Activated T-cell treated with anti-CD3 and anti-CD28 coated beads for 24 hours (primary cell): ENCODE measurements at regions not wholly inside any gene's neighbourhood (a gene's known extent, or its start where the extent isn't known, plus 50 kb on each side); places are given as distances from the start of the nearest gene placed in this dataset.

Source experiments
- DNase-seq: peaks from one replicate; pipeline ENCODE4 v3.0.0-alpha.2; 2020; ENCODE audit warnings: low read depth

DNA sequence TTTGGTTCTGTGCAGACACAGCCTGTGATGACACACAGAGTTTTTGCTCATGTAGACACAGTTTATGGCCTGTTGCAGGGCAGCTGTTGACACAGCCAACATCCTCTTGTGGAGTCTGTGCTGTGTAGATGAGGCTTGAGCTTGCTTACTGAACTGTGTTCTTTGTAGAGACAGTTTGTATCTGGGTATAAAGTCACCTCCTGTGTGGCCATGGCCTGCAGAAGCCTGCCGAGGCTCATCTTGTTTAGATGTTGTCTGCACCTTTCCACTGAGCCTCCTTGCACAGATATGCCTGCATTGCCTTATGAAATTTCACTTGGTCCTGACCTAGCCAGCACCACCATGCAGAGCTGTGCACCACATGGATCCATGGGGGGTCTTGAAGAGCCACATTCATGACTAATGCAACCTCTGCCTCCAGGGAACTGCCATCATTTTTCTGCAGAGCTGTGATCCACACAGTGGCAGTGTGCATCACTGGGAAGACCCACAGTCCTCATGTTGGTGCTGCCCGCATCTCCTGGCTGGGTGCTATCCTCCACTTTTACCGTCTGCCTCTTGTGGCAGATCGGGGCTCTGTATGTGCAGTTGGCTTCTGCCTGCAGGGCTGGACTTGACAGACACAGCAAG is 198.0 kb upstream of the MAMLD1 start:
- DNase-seq = no peak

DNA sequence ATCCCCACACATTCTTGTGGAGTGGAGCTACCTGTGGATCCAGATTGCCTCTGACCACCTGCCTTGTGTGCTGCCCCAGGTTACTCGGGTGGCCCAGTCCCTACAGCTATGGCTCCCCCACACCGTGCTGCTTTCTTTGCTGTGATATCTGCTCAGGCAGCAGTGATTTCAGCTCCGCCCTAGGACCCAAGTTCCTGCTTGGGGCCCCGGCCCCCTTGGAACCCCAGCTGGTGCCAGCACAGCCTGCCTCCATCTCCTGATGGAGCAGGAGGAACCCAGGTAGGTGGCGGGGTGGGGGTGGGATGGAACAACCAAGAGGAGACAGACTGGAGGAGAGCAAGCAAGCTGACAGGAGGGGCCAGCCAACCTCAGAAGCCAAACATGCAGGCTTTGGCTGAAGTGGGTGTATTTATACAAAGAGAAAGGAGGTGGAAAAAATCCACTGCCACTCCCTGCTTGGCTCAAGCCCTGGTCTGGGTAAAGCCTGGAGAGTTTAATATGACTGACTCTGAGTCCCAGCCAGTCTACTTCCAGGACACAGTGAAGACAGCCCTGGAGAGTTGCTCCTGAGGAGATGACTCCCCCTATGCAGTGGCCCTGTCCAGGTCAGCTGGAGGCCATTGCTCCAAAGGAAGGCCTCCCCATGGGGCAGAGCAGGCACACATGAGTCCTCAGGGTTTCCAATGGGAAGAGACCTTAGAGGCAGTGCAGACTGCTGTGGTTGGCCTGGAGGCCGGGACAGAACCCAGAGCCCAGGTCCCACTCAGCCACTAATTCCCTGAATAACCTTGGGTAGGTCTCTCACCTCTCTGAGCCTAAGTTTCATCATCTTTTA is 197.1 kb upstream of the MAMLD1 start:
- DNase-seq = no peak

DNA sequence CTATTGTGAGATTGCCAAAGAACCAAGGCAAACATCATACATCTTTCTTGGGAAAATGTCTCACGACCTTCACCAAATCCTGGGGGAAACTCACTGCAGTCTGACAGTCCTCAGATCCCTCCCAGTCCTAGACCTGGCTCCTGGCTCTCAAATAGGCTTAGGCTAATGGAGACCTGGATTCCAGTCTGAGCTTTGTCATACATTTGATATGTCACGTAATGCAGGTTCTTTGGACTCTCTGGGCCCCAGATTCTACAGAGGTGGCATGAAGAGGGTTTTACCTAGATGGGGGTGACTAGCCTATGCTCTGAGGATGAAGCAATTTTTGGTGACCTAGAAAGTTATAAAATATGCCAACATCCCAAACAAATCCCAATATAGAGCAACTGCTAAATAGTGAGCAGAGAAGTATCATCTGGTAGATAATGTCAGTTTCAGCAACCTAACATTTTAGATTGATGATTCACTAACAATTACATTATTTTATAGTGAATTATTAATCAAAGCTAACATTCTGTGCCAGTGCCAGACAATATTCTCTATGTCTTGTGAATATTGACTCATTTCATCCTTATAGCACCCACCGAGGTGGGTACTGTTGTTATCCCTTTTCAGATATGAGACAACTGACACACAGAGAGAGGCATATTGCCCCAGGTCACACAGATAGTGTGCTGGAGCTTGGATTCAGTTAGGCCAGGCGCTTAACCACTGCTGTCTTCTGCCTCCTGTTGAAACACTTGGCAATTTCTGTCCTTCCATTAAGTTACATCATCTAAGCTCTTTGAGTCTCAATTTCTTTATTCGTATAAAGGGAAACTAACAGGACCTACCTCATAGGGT is 195.4 kb upstream of the MAMLD1 start:
- no peak for DNase-seq

DNA sequence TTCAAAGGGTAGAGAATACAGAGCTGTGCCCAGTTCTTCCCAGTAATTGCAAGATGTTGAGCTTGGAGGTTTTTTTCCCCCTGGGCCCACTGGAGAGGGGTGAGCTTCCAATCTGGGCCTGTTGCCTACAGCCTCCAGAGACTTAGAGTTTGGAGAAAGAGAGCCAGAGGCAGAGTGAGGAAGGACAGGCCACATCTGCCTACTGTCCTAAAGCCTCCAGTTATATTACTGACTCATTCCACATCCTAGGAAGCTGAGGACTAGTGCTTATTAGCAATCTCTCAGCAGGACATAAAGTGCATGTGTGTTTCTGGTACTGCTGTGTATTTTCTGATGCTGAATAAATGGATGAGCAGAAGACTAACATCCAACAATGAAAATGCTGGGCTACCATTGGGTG is 181.0 kb upstream of the MAMLD1 start:
- DNase-seq = no peak

DNA sequence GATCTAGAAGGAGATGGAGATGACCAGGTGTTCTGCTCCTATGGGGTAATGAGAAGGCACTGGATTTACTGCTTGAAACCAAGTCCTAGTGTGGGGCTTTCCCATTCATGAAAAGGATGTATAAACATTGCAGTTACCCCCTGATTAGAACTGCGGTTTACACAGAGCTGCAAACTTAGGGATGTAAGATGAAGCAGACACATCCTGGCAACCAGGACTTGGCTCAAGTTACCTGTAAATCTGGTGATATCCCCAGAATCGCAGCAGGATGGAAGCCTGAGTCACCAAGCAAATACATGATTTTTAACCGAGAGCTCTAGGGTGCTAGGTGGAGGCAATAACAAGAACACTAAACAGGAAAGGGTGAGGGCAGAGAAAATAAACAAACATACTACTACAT is 178.6 kb upstream of the MAMLD1 start:
- DNase-seq = no peak

DNA sequence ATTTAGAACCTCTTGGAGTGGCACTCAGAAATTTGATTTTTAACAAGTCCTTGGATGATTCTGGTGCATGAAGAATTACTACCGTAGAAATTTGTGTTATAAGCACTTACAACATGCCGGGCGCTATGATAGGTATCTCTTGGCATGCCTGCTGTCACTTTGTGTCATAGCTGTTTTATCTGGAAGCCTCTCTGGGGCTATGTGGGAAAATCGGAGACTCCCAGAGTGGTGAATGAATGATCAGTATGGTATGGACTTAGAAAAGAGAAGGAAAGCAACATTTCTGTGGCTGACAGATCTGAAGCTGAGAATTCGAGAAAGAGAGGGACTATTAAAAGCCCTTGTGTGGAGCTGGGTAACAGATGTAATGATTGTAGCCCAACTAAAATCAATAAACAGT is 177.4 kb upstream of the MAMLD1 start:
- DNase-seq = no peak

DNA sequence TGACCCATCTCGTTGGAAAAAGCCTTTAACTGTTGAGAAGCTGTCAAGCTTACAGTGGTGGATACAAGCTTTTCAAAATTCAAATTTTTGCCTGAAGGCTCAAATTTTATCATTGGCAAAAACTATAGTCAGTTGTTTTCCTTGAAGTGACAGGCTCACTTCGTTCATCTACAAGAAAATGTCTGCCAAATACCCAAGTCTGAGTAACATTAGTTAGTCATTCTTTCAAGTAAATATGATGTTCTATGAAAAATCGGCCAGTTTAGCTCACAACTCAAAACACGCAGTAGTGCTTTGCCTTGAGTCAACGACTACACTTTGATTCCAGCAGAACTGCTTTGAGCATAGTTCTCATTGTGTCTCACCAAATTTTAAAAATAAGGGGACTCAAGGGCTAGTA is 170.3 kb upstream of the MAMLD1 start:
- DNase-seq = no peak

DNA sequence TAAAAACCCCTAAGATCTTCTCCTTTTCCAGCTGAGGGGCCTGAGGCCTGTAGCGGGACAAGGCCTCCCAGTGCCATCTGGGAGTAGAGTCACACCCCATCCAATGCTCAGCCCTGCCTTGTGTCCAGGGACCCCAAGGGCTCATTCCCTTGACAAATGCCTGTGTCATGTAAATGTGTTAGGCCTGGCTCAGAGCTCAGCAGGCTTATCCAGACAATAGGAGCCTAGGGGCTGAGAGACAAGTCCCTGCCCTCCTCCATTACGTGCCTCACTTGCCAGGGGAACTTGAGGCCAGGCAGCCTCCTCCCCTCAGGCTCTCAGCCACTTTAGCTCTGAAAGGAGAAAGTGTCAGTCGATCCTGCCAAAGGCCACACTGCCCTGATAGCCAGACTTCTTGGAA is 166.8 kb upstream of the MAMLD1 start:
- DNase-seq = no peak

DNA sequence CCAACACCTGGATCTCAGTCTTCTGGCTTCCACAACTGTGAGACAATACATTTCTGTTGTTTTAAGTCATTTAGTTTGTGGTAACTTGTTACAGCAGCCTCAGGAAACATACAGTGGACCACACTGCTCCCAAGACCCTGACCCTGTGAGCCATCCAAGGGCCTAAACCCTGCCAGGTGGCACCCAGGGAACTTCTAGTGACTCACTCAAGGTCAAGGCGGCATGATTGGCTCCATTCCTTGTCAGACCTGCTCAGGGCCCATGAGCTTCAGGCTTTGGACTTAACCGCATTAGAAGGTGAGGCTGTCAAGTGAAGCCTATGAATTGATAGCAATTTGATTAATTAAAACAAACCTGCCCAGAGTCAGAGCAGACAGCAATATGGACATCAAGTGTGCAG is 165.7 kb upstream of the MAMLD1 start:
- DNase-seq = no peak

DNA sequence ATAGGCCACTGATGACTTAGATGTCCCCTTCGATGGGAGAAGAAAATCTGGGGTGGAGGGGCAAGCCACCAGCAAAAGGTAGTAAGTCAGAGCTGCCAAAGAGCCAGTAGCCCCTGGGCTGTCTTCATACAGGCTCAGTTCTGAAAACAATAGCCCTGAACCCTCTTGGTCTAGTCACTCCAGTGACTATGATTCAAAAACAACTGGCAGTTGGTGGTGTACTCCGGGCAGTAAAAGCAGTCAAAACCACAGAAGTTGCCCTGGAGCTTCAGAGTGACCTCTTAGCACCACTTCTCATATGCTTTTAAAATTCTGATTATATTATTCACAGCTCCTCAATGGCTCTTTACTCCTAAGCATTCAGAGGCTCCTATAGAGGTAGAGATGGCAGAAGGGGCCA is 164.3 kb upstream of the MAMLD1 start:
- DNase-seq = no peak

DNA sequence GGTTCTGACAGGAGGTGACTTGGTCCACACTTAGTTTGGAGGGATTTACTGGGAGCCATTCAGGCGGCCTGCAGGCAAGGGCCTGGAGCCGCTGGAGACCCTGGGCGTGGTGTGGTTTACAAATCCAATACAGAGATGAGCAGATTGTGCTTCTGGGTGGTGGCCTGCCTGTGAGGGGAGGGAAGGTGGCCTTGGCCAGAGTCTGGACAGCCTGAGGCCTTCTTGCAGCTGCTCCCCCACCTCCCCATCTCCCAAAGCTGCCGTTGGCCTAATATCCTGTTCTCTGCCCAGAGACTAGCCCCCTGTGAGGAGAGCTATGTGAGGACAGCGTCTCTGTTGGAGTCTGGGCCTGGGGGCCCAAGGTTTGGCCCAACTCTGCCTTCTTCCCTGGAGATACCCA is 163.9 kb upstream of the MAMLD1 start:
- DNase-seq = no peak

DNA sequence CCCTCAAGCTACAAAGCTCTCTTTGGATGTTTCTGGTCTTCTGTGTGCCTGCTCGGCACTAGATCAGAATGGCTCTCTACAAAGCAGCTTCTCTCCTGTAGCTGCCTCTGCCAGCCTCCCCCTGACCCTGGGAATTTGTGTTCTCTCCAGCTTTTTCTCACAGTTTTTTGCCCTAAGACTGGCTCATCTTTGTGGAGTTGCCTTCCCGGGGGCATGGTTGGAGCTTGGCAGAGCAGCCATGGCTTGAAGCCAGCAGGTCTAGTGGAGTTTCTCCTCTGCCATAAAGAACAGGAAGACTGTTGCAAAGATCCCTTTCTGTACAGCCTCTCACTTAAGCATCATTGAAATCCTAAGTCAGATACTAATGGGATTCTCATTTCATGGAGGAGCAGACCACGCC is 163.3 kb upstream of the MAMLD1 start:
- DNase-seq = no peak

DNA sequence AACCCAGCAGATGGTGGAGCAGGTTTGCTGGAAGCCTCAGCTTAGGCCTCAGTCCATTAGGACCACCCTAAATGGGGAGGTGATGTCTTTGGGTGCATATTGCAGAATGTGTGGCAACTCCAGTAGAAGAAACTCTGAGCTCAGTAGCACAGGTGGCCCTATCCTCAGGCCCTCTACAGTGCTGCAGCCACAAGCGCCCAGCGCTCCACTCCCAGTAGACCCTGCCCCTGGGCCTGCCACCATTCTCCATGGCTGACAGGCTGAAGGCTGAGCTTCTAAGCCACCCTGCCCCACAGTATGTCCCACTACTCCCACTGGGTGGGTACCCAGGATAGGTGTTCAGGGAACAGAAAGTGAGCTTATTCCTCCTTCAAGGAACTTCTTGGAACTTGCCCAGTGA is 162.8 kb upstream of the MAMLD1 start:
- DNase-seq = no peak

DNA sequence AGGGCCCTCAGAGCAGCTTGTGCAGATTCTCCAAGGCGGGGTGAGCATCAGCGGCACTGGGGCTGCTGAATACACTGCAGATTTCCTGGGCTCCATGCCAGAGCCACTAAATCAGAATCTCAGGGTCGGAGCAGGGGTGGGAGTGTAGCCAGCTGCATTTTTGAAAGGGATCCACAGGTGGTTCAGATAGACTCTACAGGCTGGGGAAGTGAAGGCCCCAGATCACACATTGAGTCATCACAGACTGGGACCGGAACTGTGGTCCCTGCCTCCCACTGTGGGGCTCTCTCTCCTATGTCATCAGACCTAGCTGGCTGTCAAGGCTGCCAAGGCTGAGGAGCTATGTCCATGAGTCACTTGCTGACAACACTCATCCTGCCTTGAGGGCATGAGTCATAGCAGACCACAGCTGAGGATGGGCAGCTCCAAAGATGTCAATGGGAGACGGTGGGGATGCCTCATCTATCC is 162.3 kb upstream of the MAMLD1 start:
- DNase-seq = peak; percentile 37

DNA sequence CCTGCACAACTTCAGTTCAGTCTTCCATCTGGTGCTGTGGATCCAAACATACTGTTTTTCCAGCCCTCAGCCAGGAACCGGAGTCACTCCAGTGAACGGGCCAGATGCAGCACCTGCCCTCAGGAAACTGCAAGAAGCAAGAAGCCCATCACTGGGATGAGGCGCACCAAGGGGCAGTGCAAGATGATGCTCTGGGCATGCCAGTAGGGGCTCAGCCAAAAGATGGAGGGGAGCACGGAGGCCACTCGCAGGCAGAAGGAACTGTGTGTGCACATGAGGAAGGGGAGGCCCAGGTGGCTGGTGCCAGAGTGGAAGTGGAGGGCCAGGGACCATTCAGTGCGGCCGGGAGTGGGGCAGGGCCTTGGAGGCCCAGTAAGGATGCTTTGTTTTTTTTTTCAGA is 161.7 kb upstream of the MAMLD1 start:
- no peak for DNase-seq

DNA sequence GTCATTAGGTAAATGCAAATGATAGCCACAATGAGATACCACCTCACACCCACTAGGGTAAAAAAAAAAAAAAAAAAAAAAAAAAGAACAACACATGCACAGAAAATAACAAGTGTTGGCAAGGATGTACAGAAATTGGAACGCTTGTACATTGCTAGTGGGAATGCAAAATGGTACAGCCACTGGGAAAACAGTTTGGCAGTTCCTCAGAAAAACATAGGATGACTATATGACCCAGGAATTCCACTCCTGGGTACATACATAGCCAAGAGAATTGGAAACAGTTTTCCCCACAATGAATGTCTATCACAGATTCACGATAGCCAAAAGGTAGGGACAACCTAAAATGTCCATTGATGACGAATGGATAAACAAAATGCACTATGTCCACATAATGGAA is 161.3 kb upstream of the MAMLD1 start:
- no peak for DNase-seq

DNA sequence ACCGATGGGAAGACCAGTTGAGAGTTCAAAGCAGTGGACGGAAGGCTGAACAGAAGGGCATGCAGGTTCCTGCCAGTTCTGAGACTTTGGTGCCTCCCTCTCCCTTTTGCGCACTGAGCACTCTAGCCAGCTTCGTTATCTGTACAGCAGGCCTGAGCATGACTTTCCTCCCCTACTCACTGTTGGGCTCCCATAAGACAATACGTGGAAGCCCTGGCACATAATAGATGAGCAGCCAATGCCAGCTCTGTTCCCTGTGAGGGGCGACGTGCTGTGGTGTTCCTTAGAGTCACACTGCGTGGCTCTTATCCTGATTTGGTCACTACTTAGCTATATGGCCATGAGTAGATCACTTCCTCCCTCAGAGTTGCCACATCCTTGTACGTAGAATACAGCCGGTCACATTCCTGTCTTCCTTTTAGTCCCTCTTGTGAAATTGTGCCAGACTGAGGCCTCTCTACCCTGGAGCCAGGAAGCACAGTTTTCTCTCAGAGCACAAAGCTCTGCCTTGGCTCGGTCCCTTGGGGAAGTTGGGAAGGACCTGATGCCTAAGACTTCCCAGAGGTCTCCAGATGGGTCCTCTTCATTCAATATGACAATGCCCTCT is 160.4 kb upstream of the MAMLD1 start:
- DNase-seq = no peak

DNA sequence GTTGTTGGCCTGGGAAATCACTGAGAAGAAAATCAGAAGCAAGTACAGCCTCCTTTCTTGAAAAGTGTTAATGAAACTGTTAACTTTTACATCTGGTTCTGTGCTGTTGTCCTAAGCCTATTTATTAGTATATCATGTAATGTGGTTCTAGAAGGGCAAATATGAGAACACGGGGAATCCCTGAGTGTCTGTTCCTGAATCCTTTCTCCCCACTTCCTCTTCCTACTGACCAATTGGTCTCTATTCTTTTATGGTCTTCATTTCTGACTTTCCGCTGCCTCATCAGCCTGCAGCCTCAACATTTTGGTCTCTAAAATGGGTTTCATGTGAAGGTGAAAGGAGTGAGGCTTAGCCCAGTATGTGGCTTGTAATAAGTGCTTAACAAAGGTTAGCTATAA is 159.9 kb upstream of the MAMLD1 start:
- no peak for DNase-seq

DNA sequence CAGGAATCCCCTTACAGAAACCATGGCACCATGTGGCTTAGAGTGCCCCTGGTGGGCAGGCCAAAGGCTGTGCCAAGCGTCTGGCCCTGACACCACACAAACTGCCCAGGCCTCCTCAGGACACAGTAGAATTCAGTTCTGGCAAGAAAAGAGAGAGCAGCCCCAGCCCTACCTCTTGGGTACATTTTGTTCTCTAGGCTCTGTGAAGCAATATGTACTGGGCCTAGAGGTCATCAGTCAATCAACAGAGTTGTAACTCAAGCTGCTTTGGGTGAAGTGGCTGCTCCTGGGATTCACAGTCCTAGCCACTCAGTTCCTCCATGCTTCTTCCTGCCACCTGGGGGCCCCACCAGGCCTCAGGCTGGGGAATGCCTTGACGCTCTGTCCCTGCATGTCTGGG is 158.1 kb upstream of the MAMLD1 start:
- DNase-seq = no peak

DNA sequence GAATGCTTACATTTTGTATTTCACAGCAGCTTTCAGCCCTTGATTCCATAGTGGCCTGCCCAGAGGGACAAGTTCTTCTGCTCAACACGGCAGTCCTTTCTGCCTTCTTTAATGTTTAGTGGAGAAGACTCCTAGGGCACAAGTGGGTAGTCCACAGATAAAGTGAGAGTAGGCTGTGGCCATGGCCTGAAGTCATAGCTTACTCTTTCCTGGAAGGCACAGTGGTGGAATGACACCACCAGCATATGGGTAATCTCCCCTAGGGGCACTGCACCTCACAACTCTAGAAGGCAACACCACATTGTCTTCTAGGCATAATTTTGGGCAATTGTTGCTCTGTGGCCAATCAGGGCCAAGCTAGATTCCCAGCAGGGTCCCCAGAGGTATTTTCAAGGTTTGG is 155.4 kb upstream of the MAMLD1 start:
- DNase-seq = no peak

DNA sequence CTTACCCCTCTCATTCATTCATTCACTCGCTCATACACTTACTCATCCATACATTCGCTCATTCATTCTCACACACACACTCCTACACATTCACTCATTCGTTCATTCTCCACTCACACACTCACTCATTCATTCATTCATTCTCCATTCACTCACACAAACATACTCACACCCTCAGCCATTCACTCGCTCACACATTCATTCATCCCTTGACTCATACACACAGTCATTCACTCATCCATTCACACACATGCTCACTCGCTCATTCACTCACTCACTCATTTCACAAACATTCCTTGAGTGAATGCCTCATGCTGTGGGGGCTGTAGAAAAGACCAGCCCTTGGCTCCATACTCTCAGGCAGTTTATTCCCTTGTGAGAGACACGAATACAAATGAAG is 151.1 kb upstream of the MAMLD1 start:
- DNase-seq = no peak

DNA sequence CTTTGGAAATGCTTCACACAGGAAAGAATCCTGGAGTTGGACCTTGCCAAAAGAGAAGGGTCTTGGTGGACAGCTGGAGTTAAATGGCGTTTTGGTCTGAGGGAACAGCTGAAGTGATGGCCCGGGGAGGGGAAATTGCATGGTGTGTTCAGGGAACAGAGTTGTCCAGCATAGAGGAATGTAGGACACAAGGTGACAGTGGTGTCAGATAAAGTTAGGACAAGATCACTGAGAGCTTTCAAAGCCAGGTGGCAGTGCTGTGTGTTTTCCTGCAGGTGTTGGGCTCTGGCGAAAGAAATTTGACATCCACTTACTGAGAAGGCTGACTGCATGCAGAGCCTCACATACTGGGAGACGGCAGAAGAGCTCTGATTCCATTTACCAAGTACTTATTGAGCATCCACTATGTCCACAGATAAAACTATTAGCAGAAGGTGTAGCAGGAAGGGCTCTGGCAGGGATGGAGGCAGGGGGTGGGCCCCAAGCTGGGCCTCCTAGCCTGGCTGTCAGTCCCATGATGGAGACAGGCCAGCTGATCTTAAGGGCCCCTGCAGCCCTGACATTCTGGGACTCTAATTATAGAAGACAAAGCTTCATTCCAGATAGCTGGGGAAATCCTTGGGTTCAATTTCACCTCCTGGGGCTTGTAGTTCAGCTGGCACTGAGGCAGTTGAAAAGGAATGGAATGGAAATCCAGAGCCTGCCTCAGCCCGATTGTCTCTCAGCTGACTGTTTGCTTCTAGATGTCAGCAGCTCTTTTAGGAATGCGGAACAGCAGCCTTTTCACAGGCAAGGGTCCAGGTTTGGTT is 150.2 kb upstream of the MAMLD1 start:
- DNase-seq = no peak
